H1 (cell line): ENCODE measurements at regions not wholly inside any gene's neighbourhood (a gene's known extent, or its start where the extent isn't known, plus 50 kb on each side); places are given as distances from the start of the nearest gene placed in this dataset.

Experiments used
- CTCF ChIA-PET: fragments of 300-600 bp; sonication (Branson Sonifier 250); formaldehyde crosslinking; loops from one replicate; lab custom pipeline; 2021; ENCODE audit not compliant: partially characterized antibody; lab: Charles Lee
- POLR2A ChIA-PET: fragments of 300-600 bp; sonication (Branson Sonifier 250); formaldehyde crosslinking; loops from one replicate; lab custom pipeline; 2021; ENCODE audit warnings: inconsistent platforms; ENCODE audit not compliant: partially characterized antibody; lab: Charles Lee
- DNase-seq, 2 experiments: peaks; one replicate each; pipeline versions ENCODE4 v3.0.0 to v3.0.0-alpha.2; 2010 to 2022; ENCODE audit warnings: low spot score in 2 of 2, low read depth in 1 of 2, mixed read lengths in 1 of 2
- FAIRE-seq: peaks from 2 replicates; lab custom pipeline; 2011; peaks lifted over from hg19 to GRCh38; lab: Jason Lieb, UNC
- H2AFZ ChIP-seq: 2 replicates; pipeline ENCODE4 v1.8.1; 2012; ENCODE audit warnings: low read length, inconsistent platforms
- H2AK5ac ChIP-seq: 2 replicates; pipeline ENCODE4 v1.6.1; 2013; ENCODE audit warnings: low read depth, low read length
- H2BK120ac ChIP-seq: replicated peaks from 2 replicates; pipeline ENCODE3; 2013; ENCODE audit warnings: low read depth, low read length, inconsistent platforms
- H2BK12ac ChIP-seq: 2 replicates; pipeline ENCODE4 v1.6.1; 2013; ENCODE audit warnings: low read depth, low read length
- H2BK15ac ChIP-seq: 2 replicates; pipeline ENCODE4 v1.6.1; 2013; ENCODE audit warnings: low read length
- H2BK20ac ChIP-seq: 2 replicates; pipeline ENCODE4 v1.6.1; 2013; ENCODE audit warnings: low read length
- H2BK5ac ChIP-seq: 2 replicates; pipeline ENCODE4 v1.6.1; 2013; ENCODE audit warnings: low read depth, low read length
- H3K14ac ChIP-seq: 2 replicates; pipeline ENCODE4 v1.6.1; 2013; ENCODE audit warnings: inconsistent platforms; ENCODE audit not compliant: insufficient read length
- H3K18ac ChIP-seq: 2 replicates; pipeline ENCODE4 v1.6.1; 2013; ENCODE audit warnings: low read length; ENCODE audit errors: extremely low read depth
- H3K23ac ChIP-seq: 2 replicates; pipeline ENCODE4 v1.6.1; 2013; ENCODE audit warnings: inconsistent platforms; ENCODE audit not compliant: insufficient read length
- H3K23me2 ChIP-seq: 2 replicates; pipeline ENCODE4 v1.6.1; 2013; ENCODE audit warnings: low read depth, low read length
- H3K27ac ChIP-seq: 2 replicates; pipeline ENCODE4 v1.6.1; 2011; ENCODE audit warnings: low read depth, low read length, inconsistent platforms
- H3K27me3 ChIP-seq, 4 experiments: replicated peaks in 1 of 4; 1 replicate in 1 of 4; 2 replicates in 3 of 4; pipeline versions ENCODE4 v1.6.1 to v1.8.1; 2011 to 2013; ENCODE audit warnings: low read length in 3 of 4, mild to moderate bottlenecking in 3 of 4, inconsistent platforms in 2 of 4, mixed read lengths in 2 of 4, moderate library complexity in 1 of 4; ENCODE audit not compliant: control insufficient read depth in 3 of 4, insufficient read depth in 3 of 4; ENCODE audit errors: extremely low read depth in 1 of 4
- H3K36me3 ChIP-seq, 4 experiments: 2 replicates each; pipeline versions ENCODE4 v1.6.1 to v1.8.1; 2011 to 2013; ENCODE audit warnings: mild to moderate bottlenecking in 4 of 4, low read length in 3 of 4, moderate library complexity in 2 of 4, control low read depth in 1 of 4, inconsistent platforms in 1 of 4; ENCODE audit not compliant: insufficient read depth in 4 of 4, control insufficient read depth in 2 of 4
- H3K4ac ChIP-seq: replicated peaks from 2 replicates; pipeline ENCODE3; 2013; ENCODE audit warnings: low read length, low read depth, mixed read lengths, inconsistent platforms; ENCODE audit not compliant: insufficient read length
- H3K4me1 ChIP-seq, 4 experiments: replicated peaks in 1 of 4; 1 replicate in 1 of 4; 2 replicates in 3 of 4; pipeline versions ENCODE4 v1.6.1 to v1.8.1; 2011 to 2013; ENCODE audit warnings: low read length in 3 of 4, inconsistent platforms in 2 of 4, mixed read lengths in 1 of 4; ENCODE audit not compliant: insufficient read depth in 4 of 4, control insufficient read depth in 3 of 4
- H3K4me2 ChIP-seq, 2 experiments: 2 replicates each; pipeline versions ENCODE4 v1.6.1 to v1.8.1; 2011 to 2013; ENCODE audit warnings: low read depth in 2 of 2, low read length in 2 of 2, control low read depth in 1 of 2, inconsistent platforms in 1 of 2, mild to moderate bottlenecking in 1 of 2; ENCODE audit not compliant: insufficient read depth in 1 of 2
- H3K4me3 ChIP-seq, 4 experiments: fragments of 200-600, 300-600 bp in 1 of 4; sonication (generic), shearing (Covaris generic), sonication (Bioruptor Twin) in 1 of 4; 2 replicates each; pipeline versions ENCODE4 v1.5.1 to v1.8.1; 2011 to 2016; ENCODE audit warnings: low read length in 4 of 4, low read depth in 3 of 4, control low read depth in 2 of 4, inconsistent platforms in 2 of 4, mild to moderate bottlenecking in 2 of 4, mixed read lengths in 1 of 4, moderate library complexity in 1 of 4; ENCODE audit not compliant: insufficient read depth in 2 of 4; ENCODE audit errors: extremely low read depth in 1 of 4
- H3K56ac ChIP-seq: replicated peaks from 2 replicates; pipeline ENCODE3; 2013; ENCODE audit warnings: low read depth, mild to moderate bottlenecking, mixed read lengths, low read length, inconsistent platforms; ENCODE audit not compliant: insufficient read length
- H3K79me1 ChIP-seq: 2 replicates; pipeline ENCODE4 v1.6.1; 2013; ENCODE audit warnings: low read depth, low read length, control low read depth
- H3K79me2 ChIP-seq, 2 experiments: 2 replicates each; pipeline versions ENCODE4 v1.6.1 to v1.8.1; 2012 to 2013; ENCODE audit warnings: low read length in 2 of 2, mild to moderate bottlenecking in 2 of 2, inconsistent platforms in 1 of 2; ENCODE audit not compliant: insufficient read depth in 2 of 2, control insufficient read depth in 1 of 2
- H3K9ac ChIP-seq, 4 experiments: replicated peaks in 1 of 4; 1 replicate in 1 of 4; 2 replicates in 3 of 4; pipeline versions ENCODE4 v1.6.1 to v1.8.1; 2011 to 2013; ENCODE audit warnings: low read depth in 3 of 4, low read length in 3 of 4, control low read depth in 2 of 4, mild to moderate bottlenecking in 2 of 4, moderate library complexity in 2 of 4, inconsistent platforms in 1 of 4; ENCODE audit errors: extremely low read depth in 1 of 4
- H3K9me3 ChIP-seq, 2 experiments: 2 replicates each; pipeline versions ENCODE4 v1.6.1 to v1.8.1; 2012 to 2013; ENCODE audit warnings: mild to moderate bottlenecking in 2 of 2, moderate library complexity in 2 of 2, control low read depth in 1 of 2, inconsistent platforms in 1 of 2, low read depth in 1 of 2, low read length in 1 of 2, mixed read lengths in 1 of 2; ENCODE audit not compliant: insufficient read depth in 2 of 2
- H4K20me1 ChIP-seq, 2 experiments: replicated peaks in 1 of 2; 2 replicates each; pipeline versions ENCODE3 to v1.8.1; 2011 to 2013; ENCODE audit warnings: inconsistent platforms in 2 of 2, low read length in 2 of 2, mild to moderate bottlenecking in 1 of 2; ENCODE audit not compliant: insufficient read depth in 2 of 2, control insufficient read depth in 1 of 2
- H4K5ac ChIP-seq: 2 replicates; pipeline ENCODE4 v1.6.1; 2013; ENCODE audit warnings: low read length, low read depth, mixed read lengths, inconsistent platforms; ENCODE audit not compliant: insufficient read length
- H4K8ac ChIP-seq: 2 replicates; pipeline ENCODE4 v1.8.0; 2013; ENCODE audit warnings: mild to moderate bottlenecking, moderate library complexity, low read length, inconsistent platforms; ENCODE audit not compliant: insufficient read depth; ENCODE audit errors: extremely low read depth
- H4K91ac ChIP-seq: replicated peaks from 2 replicates; pipeline ENCODE3; 2013; ENCODE audit warnings: low read length, mixed read lengths, inconsistent platforms; ENCODE audit not compliant: insufficient read length
- BACH1 ChIP-seq: IDR thresholded peaks from 2 replicates; pipeline ENCODE4 v1.6.1; 2012; ENCODE audit warnings: low read length, improper control_type of control experiment
- KDM5A ChIP-seq: fragments of 200-600 bp; IDR thresholded peaks from 2 replicates; pipeline ENCODE4 v1.7.1; 2012; ENCODE audit warnings: mild to moderate bottlenecking, low read length, inconsistent platforms, mixed read lengths
- SIN3A ChIP-seq, 2 experiments: IDR thresholded peaks in 1 of 2; conservative IDR thresholded peaks in 1 of 2; 2 replicates each; pipeline ENCODE4 v1.6.1; 2011 to 2012; ENCODE audit warnings: low read length in 2 of 2, improper control_type of control experiment in 1 of 2, low read depth in 1 of 2, mild to moderate bottlenecking in 1 of 2
- TAF1 ChIP-seq: IDR thresholded peaks from 2 replicates; pipeline ENCODE4 v1.6.1; 2011; ENCODE audit warnings: mild to moderate bottlenecking, low read depth, low read length
- WGBS, 2 experiments: shearing (Covaris generic) in 1 of 2; methylation state at CpG; one replicate each; pipeline versions ENCODE4 v1.1.6 to v1.1.7; 2013 to 2015; ENCODE audit warnings: low lambda C conversion rate in 2 of 2, mixed read lengths in 2 of 2, inconsistent platforms in 1 of 2, low coverage in 1 of 2, missing lambda C conversion rate in 1 of 2; ENCODE audit not compliant: insufficient replicate concordance in 2 of 2, insufficient coverage in 1 of 2, insufficient read length in 1 of 2; ENCODE audit errors: extremely low coverage in 1 of 2, missing lambda C conversion rate in 1 of 2; 5-methylcytosine and 5-hydroxymethylcytosine counted together

DNA sequence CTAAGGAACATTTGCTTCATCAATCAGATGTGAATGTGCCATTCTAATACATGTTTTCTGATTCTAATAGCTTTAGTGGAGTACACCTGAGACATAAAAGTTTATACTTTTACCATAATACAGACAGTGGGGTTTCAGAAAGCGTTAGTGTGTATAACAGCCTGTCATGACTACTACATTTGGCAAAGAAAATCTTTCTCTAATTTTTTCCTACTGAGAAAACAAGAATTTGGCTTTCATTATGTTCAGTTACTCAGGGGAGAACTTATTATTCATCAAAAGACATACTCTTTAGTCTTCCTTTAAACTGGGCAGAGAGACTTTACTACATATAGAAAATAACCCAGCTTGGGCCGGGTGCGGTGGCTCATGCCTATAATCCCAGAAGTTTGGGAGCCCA lies 104.9 kb downstream of the PCDH18 start:
- no peak for DNase-seq
- no peak overlapping the region for H3K14ac ChIP-seq
- no peak overlapping the region for H2BK120ac ChIP-seq
- H3K23me2 ChIP-seq = no peaks in the 10 kb centered on the region
- no peak overlapping the region for H3K27ac ChIP-seq
- 90% methylated on average over 3 of the region's 3 CpGs; no CpG with 5 or more reads in 1 of the 2 experiments for WGBS, 2 experiments
- no peaks in the 10 kb centered on the region for H3K36me3 ChIP-seq
- no peak overlapping the region for H3K4me2 ChIP-seq
- H2BK5ac ChIP-seq = no peak overlapping the region
- ChIA-PET POLR2A (no interaction called here), CTCF (no interaction called here)
- H3K18ac ChIP-seq = no peak overlapping the region
- H2AK5ac ChIP-seq = no peak overlapping the region
- no peak overlapping the region for H2BK15ac ChIP-seq
- H4K5ac ChIP-seq = no peak overlapping the region
- H3K4me1 ChIP-seq = no peaks in the 10 kb centered on the region
- H2BK20ac ChIP-seq = no peak overlapping the region
- TF ChIP-seq KDM5A (no peak), SIN3A (conservative IDR thresholded peaks at IDR 0.05 in 1 of 2, IDR thresholded peaks at IDR 0.05 in 1 of 2; ENCODE audit: low read depth in 1 of 2, low read length in 2 of 2) (no peak), TAF1 (no peak), BACH1 (no peak)
- H3K56ac ChIP-seq = no peak overlapping the region
- no peak overlapping the region for H3K4me3 ChIP-seq
- H3K9ac ChIP-seq = no peak overlapping the region
- H3K27me3 ChIP-seq = no peaks in the 10 kb centered on the region
- H3K4ac ChIP-seq = no peak overlapping the region
- no peaks in the 10 kb centered on the region for H3K79me1 ChIP-seq
- H3K9me3 ChIP-seq = peaks cover 3% of the 10 kb centered on the region in 2 experiments; a peak in 1 of 4 replicates
- no peak overlapping the region for H4K8ac ChIP-seq
- FAIRE-seq = no peak
- H2BK12ac ChIP-seq = no peak overlapping the region
- no peak overlapping the region for H3K23ac ChIP-seq
- H4K20me1 ChIP-seq = no peaks in the 10 kb centered on the region
- no peak overlapping the region for H4K91ac ChIP-seq
- H3K79me2 ChIP-seq = no peaks in the 10 kb centered on the region
- H2AFZ ChIP-seq = no peak overlapping the region; the same call in 1 of the 2 replicates
